PC-3 (cell line): ENCODE measurements at regions not wholly inside any gene's neighbourhood (a gene's known extent, or its start where the extent isn't known, plus 50 kb on each side); places are given as distances from the start of the nearest gene placed in this dataset.
A peak's percentile ranks its signal among the peaks of the same experiment; 100 is the strongest.

Experiments
- ATAC-seq: fragments of 200-7000 bp; cut with Tn5 transposase; 2 replicates; pipeline ENCODE4 v1.9.1; 2020; ENCODE audit warnings: mild to moderate bottlenecking, moderate library complexity
- BruUV-seq: library from RNA; stranded (reverse); fragments of 400-500 nt; replicated peaks from 2 replicates; lab custom pipeline; 2021; lab: Mats Ljungman, UMichigan
- CTCF ChIA-PET: fragments of 300-600 bp; sonication (Branson Sonifier 250); formaldehyde crosslinking; loops from one replicate; lab custom pipeline; 2022; ENCODE audit warnings: antibody characterized with exemption; lab: Charles Lee
- POLR2A ChIA-PET: fragments of 300-600 bp; sonication (Branson Sonifier 250); formaldehyde crosslinking; loops from one replicate; lab custom pipeline; 2022; ENCODE audit warnings: antibody characterized with exemption; ENCODE audit not compliant: unreplicated experiment; lab: Charles Lee
- DNase-seq: peaks from one replicate; pipeline ENCODE4 v3.0.0-alpha.2; 2015
- H2AFZ ChIP-seq: fragments of 300-600 bp; sonication (generic); 2 replicates; pipeline ENCODE4 v1.6.0; 2016; ENCODE audit warnings: antibody characterized with exemption, low read length
- H3F3A ChIP-seq: fragments of 300-600 bp; sonication (generic); one replicate; pipeline ENCODE4 v1.6.0; 2017; ENCODE audit warnings: antibody characterized with exemption, low read length, control low read depth, mild to moderate bottlenecking; ENCODE audit not compliant: unreplicated experiment
- H3K27ac ChIP-seq: fragments of 300-600 bp; sonication (generic); 2 replicates; pipeline ENCODE4 v1.5.1; 2016; ENCODE audit warnings: mild to moderate bottlenecking, low read length
- H3K27me3 ChIP-seq: fragments of 300-600 bp; sonication (generic); 2 replicates; pipeline ENCODE4 v1.6.1; 2016; ENCODE audit warnings: low read length, mixed read lengths
- H3K36me3 ChIP-seq: fragments of 300-600 bp; sonication (generic); 2 replicates; pipeline ENCODE4 v1.6.1; 2016; ENCODE audit warnings: low read depth, mixed run types, low read length, mixed read lengths
- H3K4me1 ChIP-seq: fragments of 300-600 bp; sonication (generic); 2 replicates; pipeline ENCODE4 v1.5.1; 2016; ENCODE audit warnings: low read length; ENCODE audit not compliant: insufficient read depth
- H3K4me2 ChIP-seq: fragments of 300-600 bp; sonication (generic); 2 replicates; pipeline ENCODE4 v1.6.0; 2016; ENCODE audit warnings: low read length
- H3K4me3 ChIP-seq: fragments of 300-600 bp; sonication (generic); 2 replicates; pipeline ENCODE4 v1.5.1; 2016; ENCODE audit warnings: mild to moderate bottlenecking, low read length, mixed read lengths
- H3K79me2 ChIP-seq: fragments of 300-600 bp; sonication (generic); 2 replicates; pipeline ENCODE4 v1.6.1; 2017; ENCODE audit warnings: low read length, mixed read lengths
- H3K9ac ChIP-seq: fragments of 300-600 bp; sonication (generic); 2 replicates; pipeline ENCODE4 v1.6.0; 2016; ENCODE audit warnings: mild to moderate bottlenecking, low read length
- H3K9me2 ChIP-seq: fragments of 300-600 bp; sonication (generic); replicated peaks from 2 replicates; pipeline ENCODE4 v1.6.1; 2016; ENCODE audit warnings: mixed run types, low read length, mixed read lengths
- H3K9me3 ChIP-seq: fragments of 300-600 bp; sonication (generic); 2 replicates; pipeline ENCODE4 v1.6.1; 2016; ENCODE audit warnings: low read length, mixed read lengths
- H4K20me1 ChIP-seq: fragments of 300-600 bp; sonication (generic); 2 replicates; pipeline ENCODE4 v1.6.1; 2016; ENCODE audit warnings: low read length, mixed read lengths
- EZH2 ChIP-seq: fragments of 300-600 bp; sonication (generic); IDR thresholded peaks from one replicate; pipeline ENCODE4 v1.6.1; 2017; ENCODE audit warnings: antibody characterized with exemption, mild to moderate bottlenecking, low read length; ENCODE audit not compliant: unreplicated experiment
- EZH2phosphoT487 ChIP-seq: fragments of 300-600 bp; sonication (generic); IDR thresholded peaks from 2 replicates; pipeline ENCODE4 v1.6.1; 2018; ENCODE audit warnings: mild to moderate bottlenecking, antibody characterized with exemption, low read length, borderline replicate concordance
- intact Hi-C: fragments of 100-400 bp; cut with micrococcal nuclease; formaldehyde crosslinking; loops from 2 replicates; pipeline ENCODE4 v1.9.0; 2023
- TF ChIP-seq, protein P1 (sequence below): fragments of 300-600 bp; sonication (generic); conservative IDR thresholded peaks from 2 replicates; pipeline ENCODE4 v1.5.1; 2017; ENCODE audit warnings: antibody characterized with exemption, low read depth, mild to moderate bottlenecking, low read length

DNA sequence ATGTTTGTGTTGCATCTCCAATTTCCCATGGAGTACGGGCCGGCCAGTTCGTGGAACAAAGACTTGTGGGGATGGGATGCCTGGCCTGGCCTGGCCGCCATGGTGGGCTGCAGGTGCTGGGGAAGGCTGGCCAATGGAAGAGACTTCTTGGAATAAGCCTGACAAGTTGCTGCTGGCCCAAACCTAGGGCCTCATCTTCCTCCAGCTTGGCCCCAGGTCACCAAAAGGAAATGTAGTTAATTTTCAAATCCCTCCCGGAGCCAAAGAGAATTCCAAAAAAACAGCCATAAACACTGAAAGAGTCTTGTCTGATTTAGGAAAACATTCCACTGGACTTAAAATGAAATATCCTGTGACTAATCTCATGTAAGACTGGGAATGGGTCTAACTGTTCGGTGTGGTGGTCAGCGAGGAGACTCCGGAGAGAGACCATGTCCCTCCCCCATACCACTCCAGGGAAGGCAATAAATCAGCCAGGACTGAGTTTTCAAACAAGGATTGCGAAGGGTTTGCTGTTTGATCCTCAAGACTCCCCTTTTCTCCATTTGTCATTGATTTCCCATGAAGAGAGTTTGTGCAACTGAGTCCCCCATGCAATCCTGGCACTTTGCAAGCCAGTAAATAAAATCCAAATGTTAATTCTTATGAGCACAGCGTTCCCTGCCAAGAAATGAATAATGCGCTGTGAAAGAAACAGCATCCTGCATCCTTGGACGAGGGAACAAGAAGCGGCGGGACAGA, 128.7 kb upstream of the HABP2 start:
- H3K4me1 ChIP-seq, result peaks cover 12% of the 10 kb centered on the region
- BruUV-seq, result no TSS peak
- no peak overlapping the region for H3K4me2 ChIP-seq
- no peak overlapping the region for H2AFZ ChIP-seq
- H3K9ac ChIP-seq, result no peak overlapping the region
- H3F3A ChIP-seq, result no peaks in the 10 kb centered on the region
- ChIA-PET CTCF (no interaction called here), POLR2A (no interaction called here)
- ATAC-seq, result no peak
- no peaks in the 10 kb centered on the region for H3K36me3 ChIP-seq
- no peaks in the 10 kb centered on the region for H3K79me2 ChIP-seq
- peaks cover 9% of the 10 kb centered on the region for H3K9me3 ChIP-seq
- no peaks in the 10 kb centered on the region for H3K9me2 ChIP-seq
- DNase-seq, result no peak
- H3K4me3 ChIP-seq, result no peak overlapping the region
- H4K20me1 ChIP-seq, result no peaks in the 10 kb centered on the region
- H3K27me3 ChIP-seq, result no peaks in the 10 kb centered on the region
- H3K27ac ChIP-seq, result no peak overlapping the region
- TF ChIP-seq EZH2phosphoT487, result no peak
- TF ChIP-seq, protein P1, sequence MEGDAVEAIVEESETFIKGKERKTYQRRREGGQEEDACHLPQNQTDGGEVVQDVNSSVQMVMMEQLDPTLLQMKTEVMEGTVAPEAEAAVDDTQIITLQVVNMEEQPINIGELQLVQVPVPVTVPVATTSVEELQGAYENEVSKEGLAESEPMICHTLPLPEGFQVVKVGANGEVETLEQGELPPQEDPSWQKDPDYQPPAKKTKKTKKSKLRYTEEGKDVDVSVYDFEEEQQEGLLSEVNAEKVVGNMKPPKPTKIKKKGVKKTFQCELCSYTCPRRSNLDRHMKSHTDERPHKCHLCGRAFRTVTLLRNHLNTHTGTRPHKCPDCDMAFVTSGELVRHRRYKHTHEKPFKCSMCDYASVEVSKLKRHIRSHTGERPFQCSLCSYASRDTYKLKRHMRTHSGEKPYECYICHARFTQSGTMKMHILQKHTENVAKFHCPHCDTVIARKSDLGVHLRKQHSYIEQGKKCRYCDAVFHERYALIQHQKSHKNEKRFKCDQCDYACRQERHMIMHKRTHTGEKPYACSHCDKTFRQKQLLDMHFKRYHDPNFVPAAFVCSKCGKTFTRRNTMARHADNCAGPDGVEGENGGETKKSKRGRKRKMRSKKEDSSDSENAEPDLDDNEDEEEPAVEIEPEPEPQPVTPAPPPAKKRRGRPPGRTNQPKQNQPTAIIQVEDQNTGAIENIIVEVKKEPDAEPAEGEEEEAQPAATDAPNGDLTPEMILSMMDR, result no peak
- TF ChIP-seq EZH2, result no peak
- intact Hi-C loops, result no loop called here

DNA sequence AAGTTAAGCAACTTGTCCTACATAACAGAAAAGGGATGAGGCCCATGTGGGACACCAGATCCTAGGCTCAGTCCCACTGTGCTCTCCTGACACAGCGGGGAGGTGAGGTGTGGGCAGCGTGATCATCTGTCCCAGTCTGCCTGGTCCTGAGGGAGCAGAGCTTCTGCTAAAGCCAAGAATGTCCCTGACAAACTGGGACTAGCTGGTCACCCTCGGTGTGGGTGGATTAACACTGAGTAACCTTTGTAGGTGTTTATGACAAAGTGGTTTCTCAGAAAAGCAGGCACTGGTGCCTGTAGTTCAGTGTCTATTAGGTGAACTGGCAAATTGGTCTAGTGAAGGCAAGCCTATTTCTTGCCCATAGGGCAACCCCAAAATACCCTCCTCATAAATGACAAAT, 127.8 kb upstream of the HABP2 start:
- no peak overlapping the region for H3K27ac ChIP-seq
- H4K20me1 ChIP-seq, result no peaks in the 10 kb centered on the region
- no peaks in the 10 kb centered on the region for H3K79me2 ChIP-seq
- H3K4me3 ChIP-seq, result no peak overlapping the region
- H3K9me2 ChIP-seq, result no peaks in the 10 kb centered on the region
- peak; percentile 20; the same call in 1 of the 2 replicates for ATAC-seq
- no peaks in the 10 kb centered on the region for H3K36me3 ChIP-seq
- DNase-seq, result no peak
- H3K4me2 ChIP-seq, result peak overlapping the region; percentile 48; the same call in 1 of the 2 replicates
- H3K27me3 ChIP-seq, result no peaks in the 10 kb centered on the region
- ChIA-PET POLR2A (no interaction called here), CTCF (no interaction called here)
- H3K4me1 ChIP-seq, result peaks cover 12% of the 10 kb centered on the region
- no peak overlapping the region for H2AFZ ChIP-seq
- no peaks in the 10 kb centered on the region for H3F3A ChIP-seq
- no peak overlapping the region for H3K9ac ChIP-seq
- peaks cover under 1% of the 10 kb centered on the region for H3K9me3 ChIP-seq
- no TSS peak for BruUV-seq
- intact Hi-C loops, result no loop called here
- TF ChIP-seq EZH2phosphoT487, result no peak
- no peak for TF ChIP-seq EZH2
- TF ChIP-seq, protein P1, result no peak

DNA sequence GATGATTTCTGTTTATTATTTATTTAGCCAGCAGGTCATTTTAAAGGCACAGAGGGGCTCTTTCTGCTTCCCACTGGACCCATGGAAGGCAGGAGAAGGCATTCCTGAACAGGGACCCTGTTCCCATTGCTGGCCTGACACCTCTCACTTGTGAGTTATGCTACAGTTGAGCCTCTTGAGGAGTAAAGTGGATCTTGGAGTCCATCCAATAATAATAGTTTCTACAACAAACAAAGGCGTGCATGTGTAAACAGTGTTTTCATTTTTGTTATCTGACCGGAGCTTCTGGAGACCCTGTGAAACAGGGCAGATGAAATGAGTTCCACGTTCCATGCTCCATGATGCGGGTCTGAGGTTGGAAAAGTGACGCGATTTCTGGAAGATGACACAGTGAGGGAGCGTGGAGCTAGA, 127.3 kb upstream of the HABP2 start:
- TF ChIP-seq, protein P1, result no peak
- TF ChIP-seq EZH2 (no peak), EZH2phosphoT487 (no peak)
- H3K27ac ChIP-seq, result no peak overlapping the region
- no TSS peak for BruUV-seq
- peak overlapping the region; percentile 48 for H3K4me2 ChIP-seq
- no peaks in the 10 kb centered on the region for H4K20me1 ChIP-seq
- no peaks in the 10 kb centered on the region for H3K9me2 ChIP-seq
- H3K79me2 ChIP-seq, result no peaks in the 10 kb centered on the region
- H3F3A ChIP-seq, result no peaks in the 10 kb centered on the region
- no peaks in the 10 kb centered on the region for H3K27me3 ChIP-seq
- H3K4me1 ChIP-seq, result peaks cover 12% of the 10 kb centered on the region
- H3K9ac ChIP-seq, result no peak overlapping the region
- CTCF ChIA-PET, result no interaction called here
- no peak overlapping the region for H2AFZ ChIP-seq
- H3K36me3 ChIP-seq, result no peaks in the 10 kb centered on the region
- peak; percentile 72 for ATAC-seq
- H3K9me3 ChIP-seq, result no peaks in the 10 kb centered on the region
- POLR2A ChIA-PET, result no interaction called here
- intact Hi-C loops, result no loop called here
- DNase-seq, result peak; percentile 61
- no peak overlapping the region for H3K4me3 ChIP-seq
